A673 (cell line): ENCODE measurements at regions not wholly inside any gene's neighbourhood (a gene's known extent, or its start where the extent isn't known, plus 50 kb on each side); places are given as distances from the start of the nearest gene placed in this dataset.

Experiments
- EZH2 ChIP-seq: fragments of 200-600 bp; sonication (generic); IDR thresholded peaks from 2 replicates; pipeline ENCODE4 v1.6.1; 2017; ENCODE audit warnings: borderline replicate concordance, low read depth, mild to moderate bottlenecking, mixed read lengths, antibody characterized with exemption, low read length; ENCODE audit not compliant: poor library complexity, severe bottlenecking
- TF ChIP-seq, protein P1 (sequence below): fragments of 300-800, 200-600 bp; sonication (generic); conservative IDR thresholded peaks from 2 replicates; pipeline ENCODE4 v1.5.1; 2017; ENCODE audit warnings: low read depth, mild to moderate bottlenecking, antibody characterized with exemption, low read length, moderate library complexity, mixed read lengths

- TF ChIP-seq, protein P1, sequence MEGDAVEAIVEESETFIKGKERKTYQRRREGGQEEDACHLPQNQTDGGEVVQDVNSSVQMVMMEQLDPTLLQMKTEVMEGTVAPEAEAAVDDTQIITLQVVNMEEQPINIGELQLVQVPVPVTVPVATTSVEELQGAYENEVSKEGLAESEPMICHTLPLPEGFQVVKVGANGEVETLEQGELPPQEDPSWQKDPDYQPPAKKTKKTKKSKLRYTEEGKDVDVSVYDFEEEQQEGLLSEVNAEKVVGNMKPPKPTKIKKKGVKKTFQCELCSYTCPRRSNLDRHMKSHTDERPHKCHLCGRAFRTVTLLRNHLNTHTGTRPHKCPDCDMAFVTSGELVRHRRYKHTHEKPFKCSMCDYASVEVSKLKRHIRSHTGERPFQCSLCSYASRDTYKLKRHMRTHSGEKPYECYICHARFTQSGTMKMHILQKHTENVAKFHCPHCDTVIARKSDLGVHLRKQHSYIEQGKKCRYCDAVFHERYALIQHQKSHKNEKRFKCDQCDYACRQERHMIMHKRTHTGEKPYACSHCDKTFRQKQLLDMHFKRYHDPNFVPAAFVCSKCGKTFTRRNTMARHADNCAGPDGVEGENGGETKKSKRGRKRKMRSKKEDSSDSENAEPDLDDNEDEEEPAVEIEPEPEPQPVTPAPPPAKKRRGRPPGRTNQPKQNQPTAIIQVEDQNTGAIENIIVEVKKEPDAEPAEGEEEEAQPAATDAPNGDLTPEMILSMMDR = no peak; the same call in 1 of the 2 replicates
- TF ChIP-seq EZH2 = no peak
These were observed 55.0 kb upstream of the GSE1 start for GRCh38 chr16:85557971-85558657.
